Thymus (tissue), 11 donors: ENCODE measurements at regions not wholly inside any gene's neighbourhood (a gene's known extent, or its start where the extent isn't known, plus 50 kb on each side); places are given as distances from the start of the nearest gene placed in this dataset.

Experiments
- DNase-seq, 9 donors: peaks; one replicate each; pipeline ENCODE4 v3.0.0-alpha.2; 2013; ENCODE audit warnings: low spot score in 9 of 9, low read depth in 6 of 9, missing footprints in 1 of 9
- H3K27ac ChIP-seq, 2 donors: one replicate each; pipeline ENCODE4 v1.5.1; 2013; ENCODE audit warnings: control low read depth in 1 of 2, low read depth in 1 of 2, low read length in 1 of 2, mild to moderate bottlenecking in 1 of 2, moderate library complexity in 1 of 2
- H3K27me3 ChIP-seq, 2 donors: one replicate each; pipeline ENCODE4 v1.5.1; 2013; ENCODE audit warnings: low read length in 1 of 2; ENCODE audit not compliant: control insufficient read depth in 2 of 2, insufficient read depth in 1 of 2
- H3K36me3 ChIP-seq, 2 donors: one replicate each; pipeline ENCODE4 v1.5.1; 2013; ENCODE audit warnings: low read length in 1 of 2, mild to moderate bottlenecking in 1 of 2, moderate library complexity in 1 of 2; ENCODE audit not compliant: control insufficient read depth in 2 of 2, insufficient read depth in 2 of 2
- H3K4me1 ChIP-seq, 2 donors: one replicate each; pipeline ENCODE4 v1.5.1; 2013; ENCODE audit warnings: low read length in 2 of 2; ENCODE audit not compliant: control insufficient read depth in 2 of 2, insufficient read depth in 2 of 2
- H3K4me3 ChIP-seq, 2 donors: one replicate each; pipeline ENCODE4 v1.5.1; 2013; ENCODE audit warnings: low read length in 2 of 2, control low read depth in 1 of 2, mild to moderate bottlenecking in 1 of 2
- H3K9me3 ChIP-seq, 2 donors: one replicate each; pipeline ENCODE4 v1.5.1; 2013; ENCODE audit warnings: low read length in 1 of 2, mild to moderate bottlenecking in 1 of 2; ENCODE audit not compliant: control insufficient read depth in 2 of 2, insufficient read depth in 1 of 2
- WGBS: extraction: QIAGEN DNeasy Blood & Tissue Kit; methylation state at CpG from one replicate; pipeline ENCODE4 v1.1.7; 2013; 5-methylcytosine and 5-hydroxymethylcytosine counted together
- donor health status: healthy.

DNA sequence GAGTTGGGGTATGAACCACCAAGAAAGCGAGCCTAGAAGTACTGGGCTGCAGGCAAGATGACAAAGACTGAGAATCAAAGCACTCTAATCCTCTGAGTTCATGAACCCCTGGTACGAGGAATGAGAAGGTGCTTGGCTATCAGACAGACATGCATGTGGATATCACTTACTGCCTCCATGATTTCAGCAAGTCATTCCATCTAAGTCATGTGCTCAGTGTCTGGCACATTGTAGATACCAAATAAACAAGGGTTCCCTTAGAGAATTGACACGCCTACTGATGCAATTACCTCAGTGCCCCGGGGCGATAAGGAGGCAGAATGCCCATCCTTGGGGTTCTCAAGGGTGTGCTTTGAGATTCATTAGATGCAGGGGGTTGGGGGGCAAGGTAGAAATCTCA, 125.6 kb upstream of the PKDCC start:
- no peaks in the 10 kb centered on the region for H3K9me3 ChIP-seq
- no peaks in the 10 kb centered on the region for H3K4me1 ChIP-seq
- WGBS = 75% methylated on average over 5 of the region's 5 CpGs
- H3K36me3 ChIP-seq = no peaks in the 10 kb centered on the region
- no peak for DNase-seq
- H3K27me3 ChIP-seq = peaks cover 0 to 3% of the 10 kb centered on the region in 2 donors
- H3K4me3 ChIP-seq = no peak overlapping the region
- no peak overlapping the region for H3K27ac ChIP-seq

DNA sequence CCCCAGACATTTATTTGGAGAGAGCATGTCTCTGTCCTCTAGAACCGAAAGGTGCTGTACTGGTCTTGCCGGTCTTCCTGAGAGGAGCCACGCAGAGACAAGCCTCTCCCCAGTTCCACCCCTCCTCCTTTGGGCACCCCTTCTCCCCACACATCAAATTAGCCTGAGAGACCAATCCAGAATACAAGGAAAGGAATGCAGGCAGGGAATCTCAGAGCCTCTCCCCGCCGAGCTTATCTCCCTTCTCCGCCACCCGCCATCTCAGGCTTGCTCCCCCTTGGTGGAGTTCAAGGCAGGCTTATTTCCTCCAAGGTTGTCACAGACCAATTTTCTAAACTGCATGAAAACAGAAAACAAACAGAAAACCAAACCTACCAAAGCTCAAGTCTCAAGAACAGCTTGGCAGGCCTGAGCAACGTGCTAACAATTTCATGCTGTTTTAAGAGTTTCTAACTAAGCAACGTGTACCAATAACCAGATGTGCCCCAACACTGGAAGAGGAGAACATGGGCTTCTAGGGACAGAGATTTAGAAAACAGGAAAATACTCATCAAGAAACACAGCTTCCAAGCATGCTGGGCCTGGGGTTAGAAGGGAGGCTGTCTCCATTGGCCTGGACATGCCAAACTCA, 124.5 kb upstream of the PKDCC start:
- peaks cover 0 to 3% of the 10 kb centered on the region in 2 donors for H3K27me3 ChIP-seq
- WGBS = 77% methylated on average over 9 of the region's 9 CpGs
- DNase-seq = no peak
- no peaks in the 10 kb centered on the region for H3K9me3 ChIP-seq
- peaks cover 0 to 2% of the 10 kb centered on the region in 2 donors for H3K4me1 ChIP-seq
- H3K4me3 ChIP-seq = no peak overlapping the region
- no peaks in the 10 kb centered on the region for H3K36me3 ChIP-seq
- no peak overlapping the region for H3K27ac ChIP-seq

DNA sequence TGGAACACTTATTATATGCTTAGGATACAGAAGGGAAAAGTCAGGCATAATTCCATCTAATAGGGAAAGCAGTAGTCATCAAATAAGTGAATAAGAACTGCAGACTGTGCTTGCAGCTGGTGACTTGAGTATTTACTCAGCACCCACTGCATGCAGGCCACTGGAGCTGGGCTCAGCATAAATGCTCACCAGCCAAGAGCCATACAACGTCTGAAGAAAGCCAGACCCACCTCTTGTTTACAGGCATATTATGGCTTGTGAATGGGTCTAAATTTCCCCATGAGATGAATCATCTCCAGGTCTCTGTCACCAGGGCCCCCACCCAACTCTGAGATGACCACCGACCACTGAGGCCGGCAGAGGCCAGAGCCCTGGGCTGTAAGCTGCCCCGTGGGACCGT, 123.8 kb upstream of the PKDCC start:
- 88% methylated on average over 5 of the region's 5 CpGs for WGBS
- no peaks in the 10 kb centered on the region for H3K9me3 ChIP-seq
- no peak overlapping the region for H3K4me3 ChIP-seq
- H3K36me3 ChIP-seq = no peaks in the 10 kb centered on the region
- H3K27me3 ChIP-seq = no peaks in the 10 kb centered on the region
- no peak for DNase-seq
- no peak overlapping the region for H3K27ac ChIP-seq
- H3K4me1 ChIP-seq = peaks cover 0 to 2% of the 10 kb centered on the region in 2 donors

DNA sequence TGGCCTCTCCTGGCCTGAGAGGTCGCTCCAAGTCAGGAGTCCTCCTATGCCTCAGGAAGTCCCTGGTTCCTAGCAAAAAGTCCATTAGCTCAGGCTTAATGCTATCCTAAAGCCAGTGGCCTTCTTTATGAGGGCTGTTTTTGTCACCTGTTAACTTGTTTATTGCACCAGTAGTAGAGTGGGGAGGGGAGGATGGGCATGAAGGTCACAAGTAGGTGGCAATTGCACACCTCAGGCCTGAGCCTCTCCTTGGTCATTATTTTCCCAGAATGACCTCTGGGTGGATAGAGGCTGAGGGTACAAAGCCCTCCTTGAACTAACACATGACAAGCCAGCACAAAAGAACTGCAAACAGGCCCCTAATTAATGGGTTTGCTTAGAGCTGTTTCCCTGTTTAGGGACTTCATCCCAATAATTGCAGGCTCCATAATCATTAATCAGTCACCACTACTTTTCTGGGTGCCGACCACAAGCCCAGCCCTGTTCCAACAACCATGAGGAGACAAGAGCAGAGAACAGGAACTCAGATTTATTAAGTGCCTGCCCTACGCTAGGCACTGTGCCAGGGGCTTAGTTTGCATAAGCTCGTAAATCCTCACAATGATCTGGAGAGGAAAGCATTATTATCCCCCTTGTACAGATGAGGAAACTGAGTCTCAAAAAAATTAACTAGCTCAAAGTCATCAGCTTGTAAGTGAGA, 123.0 kb upstream of the PKDCC start:
- WGBS = 84% methylated on average over 4 of the region's 4 CpGs

DNA sequence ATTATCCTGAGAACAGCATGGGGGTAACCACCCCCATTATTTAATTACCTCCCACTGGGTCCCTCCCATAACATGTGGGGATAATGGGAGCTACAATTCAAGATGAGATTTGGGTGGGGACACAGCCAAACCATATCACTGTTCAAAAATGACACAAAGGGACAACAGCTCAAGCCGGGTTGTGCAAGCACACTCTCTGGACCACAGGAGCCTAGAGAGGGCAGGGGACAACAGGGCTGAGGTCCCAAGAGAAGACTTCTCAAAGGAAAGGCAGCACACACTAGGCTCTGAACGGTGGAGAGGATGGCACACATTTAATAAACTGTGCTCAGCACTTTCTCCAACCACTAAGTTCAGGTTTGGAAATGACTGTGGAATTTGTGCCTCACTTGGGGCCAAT, 122.1 kb upstream of the PKDCC start:
- no peak overlapping the region for H3K27ac ChIP-seq
- no peaks in the 10 kb centered on the region for H3K27me3 ChIP-seq
- no peak overlapping the region for H3K4me3 ChIP-seq
- no peaks in the 10 kb centered on the region for H3K36me3 ChIP-seq
- 93% methylated on average over 2 of the region's 2 CpGs for WGBS
- H3K9me3 ChIP-seq = no peaks in the 10 kb centered on the region
- DNase-seq = no peak
- H3K4me1 ChIP-seq = peaks cover 0 to 2% of the 10 kb centered on the region in 2 donors

More for the DNA sequence above, 123.0 kb upstream of the PKDCC start:
- Histone ChIP-seq H3K9me3 (no peaks in the 10 kb centered on the region), H3K4me1 (peaks cover 0 to 2% of the 10 kb centered on the region in 2 donors), H3K4me3 (no peak overlapping the region), H3K36me3 (no peaks in the 10 kb centered on the region), H3K27me3 (no peaks in the 10 kb centered on the region), H3K27ac (no peak overlapping the region)
- no peak for DNase-seq

DNA sequence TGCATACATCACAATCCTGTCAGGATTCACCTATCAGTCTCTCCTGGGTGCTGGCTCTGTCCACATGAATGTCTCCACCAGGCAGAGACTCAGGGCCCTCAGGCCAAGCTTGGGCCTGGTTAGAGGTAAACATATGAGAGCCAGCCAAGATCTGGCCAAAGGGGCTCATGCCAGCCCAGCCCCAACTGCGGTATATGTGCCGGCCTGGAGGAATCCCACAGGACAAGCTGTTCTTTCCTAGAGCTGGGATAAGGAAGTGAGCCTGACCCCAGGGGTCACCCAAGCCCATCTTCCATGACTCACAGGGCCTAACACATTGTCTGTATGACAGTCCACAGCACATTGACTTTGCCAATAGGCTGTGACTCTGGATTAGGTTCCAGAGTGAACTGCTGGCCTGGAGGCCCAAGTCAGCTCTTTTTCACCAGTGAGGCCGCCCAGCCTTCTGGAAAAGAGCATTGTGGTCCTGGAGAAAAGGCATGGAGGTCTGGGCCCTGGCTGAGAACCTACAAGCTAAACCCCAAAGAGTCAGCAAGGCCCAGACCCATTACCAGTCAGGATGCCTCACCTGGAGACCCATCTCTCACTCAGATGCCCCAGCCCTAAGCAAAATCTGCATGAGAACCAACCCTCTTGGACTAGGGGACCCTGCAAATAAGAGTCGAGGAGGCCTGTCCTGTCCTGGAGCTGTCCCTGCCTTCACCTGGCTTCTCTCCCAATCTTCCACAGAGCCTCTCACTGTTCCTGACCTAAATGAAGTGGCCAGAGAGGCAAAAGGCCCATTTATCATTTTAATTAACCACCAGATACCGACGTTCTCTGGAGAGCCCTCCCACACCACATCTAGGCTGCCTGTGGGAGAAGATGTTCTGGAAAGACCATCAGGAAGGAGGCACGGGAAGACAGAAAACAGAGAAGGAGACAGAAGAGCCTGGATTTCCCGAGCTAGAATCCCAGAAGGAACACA, 120.9 kb upstream of the PKDCC start:
- Histone ChIP-seq H3K27ac (no peak overlapping the region), H3K36me3 (no peaks in the 10 kb centered on the region), H3K4me3 (no peak overlapping the region), H3K27me3 (no peaks in the 10 kb centered on the region), H3K4me1 (peaks cover 2 to 5% of the 10 kb centered on the region in 2 donors), H3K9me3 (no peaks in the 10 kb centered on the region)
- no peak for DNase-seq
- WGBS = 94% methylated on average over 8 of the region's 8 CpGs

DNA sequence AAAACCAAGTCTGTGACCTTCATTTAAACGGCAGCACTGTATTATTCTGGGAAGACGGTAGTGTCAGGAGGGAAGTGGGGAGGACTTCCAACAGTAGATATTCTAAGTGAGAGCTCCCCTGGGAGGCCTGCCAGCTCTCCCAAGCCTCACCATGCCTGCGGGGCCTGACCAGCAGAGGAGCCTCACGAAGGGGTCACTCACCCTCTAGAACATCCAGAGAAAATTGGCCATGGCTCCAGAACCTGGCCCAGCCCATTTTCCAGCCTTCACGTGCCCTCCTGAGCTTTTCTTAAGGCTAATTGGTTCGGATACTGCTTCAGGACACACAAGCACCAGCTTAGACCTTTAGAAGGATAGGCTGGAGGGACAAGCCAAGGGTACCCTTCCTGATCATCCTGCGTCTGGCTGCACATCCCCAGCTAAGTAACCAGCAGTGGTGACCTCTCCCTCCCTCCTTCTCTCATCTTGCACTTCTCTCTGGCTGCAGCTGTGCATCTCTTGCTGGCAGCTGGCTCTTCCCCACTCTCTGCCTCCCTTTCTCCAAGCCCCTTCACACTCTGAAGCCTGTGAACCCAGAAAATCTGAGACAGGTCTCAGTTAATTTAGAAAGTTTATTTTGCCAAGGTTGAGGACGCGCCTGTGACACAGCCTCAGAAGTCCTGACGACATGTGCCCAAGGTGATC, 120.1 kb upstream of the PKDCC start:
- Histone ChIP-seq H3K27me3 (no peaks in the 10 kb centered on the region), H3K27ac (no peak overlapping the region), H3K4me1 (peaks cover 2 to 8% of the 10 kb centered on the region in 2 donors), H3K36me3 (no peaks in the 10 kb centered on the region), H3K9me3 (no peaks in the 10 kb centered on the region), H3K4me3 (no peak overlapping the region)
- WGBS = 94% methylated on average over 10 of the region's 10 CpGs
- no peak for DNase-seq

DNA sequence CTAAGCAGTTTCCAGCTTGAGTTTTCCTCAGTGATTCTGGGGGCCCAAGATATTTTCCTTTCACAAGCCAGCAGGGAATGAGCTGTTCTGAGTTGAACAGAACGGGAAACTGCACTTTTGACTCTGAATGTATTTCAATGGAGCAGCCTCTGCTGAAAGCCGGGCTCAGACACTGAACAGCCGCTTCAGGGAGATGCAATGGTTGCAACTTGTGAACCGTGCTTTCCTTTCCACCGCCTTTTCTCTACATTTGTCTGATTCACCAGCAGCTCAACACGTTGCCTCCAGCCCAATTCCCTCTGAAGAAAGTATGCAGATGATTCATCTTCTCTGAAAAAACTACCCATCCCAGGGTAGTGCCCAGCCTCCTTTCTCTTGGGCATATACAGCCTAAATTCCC, 119.3 kb upstream of the PKDCC start:
- H3K36me3 ChIP-seq = no peaks in the 10 kb centered on the region
- H3K27me3 ChIP-seq = no peaks in the 10 kb centered on the region
- peak overlapping the region in 1 of 2 donors; percentile 9 for H3K4me3 ChIP-seq
- no peak overlapping the region for H3K27ac ChIP-seq
- DNase-seq = no peak
- WGBS = 89% methylated on average over 6 of the region's 6 CpGs
- H3K4me1 ChIP-seq = peaks cover 2 to 8% of the 10 kb centered on the region in 2 donors
- H3K9me3 ChIP-seq = no peaks in the 10 kb centered on the region
